SU-DHL-6 (cell line): ENCODE measurements at regions not wholly inside any gene's neighbourhood (a gene's known extent, or its start where the extent isn't known, plus 50 kb on each side); places are given as distances from the start of the nearest gene placed in this dataset.

Experiments used
- EZH2phosphoT487 ChIP-seq: fragments of 200-600 bp; sonication (generic), shearing (Covaris generic); conservative IDR thresholded peaks from 2 replicates; pipeline ENCODE4 v1.6.1; 2018; ENCODE audit warnings: mild to moderate bottlenecking, antibody characterized with exemption, low read length, moderate library complexity, mixed read lengths
- TF ChIP-seq, protein P1 (sequence below): fragments of 200-600 bp; sonication (generic); IDR thresholded peaks from one replicate; pipeline ENCODE4 v1.5.1; 2017; ENCODE audit warnings: antibody characterized with exemption, mild to moderate bottlenecking, low read length, moderate library complexity; ENCODE audit not compliant: insufficient read depth, poor library complexity, severe bottlenecking

DNA sequence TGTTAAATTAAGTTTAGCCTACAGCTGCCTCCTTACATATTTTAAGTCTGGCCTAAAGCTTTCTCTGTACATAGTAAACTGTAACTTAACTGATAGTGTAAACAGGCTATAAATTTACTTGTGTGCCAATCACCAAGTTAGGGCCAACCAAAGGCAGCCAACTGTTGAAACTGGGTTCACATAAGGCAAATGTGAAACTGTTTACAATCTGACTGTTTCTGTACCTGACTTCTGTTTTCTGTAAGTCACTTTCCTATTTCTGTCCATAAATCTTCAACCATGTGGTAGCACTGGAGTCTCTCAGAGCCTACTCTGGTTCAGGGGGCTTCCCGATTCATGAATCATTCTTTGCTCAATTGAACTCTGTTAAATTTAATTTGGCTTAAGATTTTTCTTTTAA is 103.1 kb downstream of the RAP2A start:
- TF ChIP-seq, protein P1, sequence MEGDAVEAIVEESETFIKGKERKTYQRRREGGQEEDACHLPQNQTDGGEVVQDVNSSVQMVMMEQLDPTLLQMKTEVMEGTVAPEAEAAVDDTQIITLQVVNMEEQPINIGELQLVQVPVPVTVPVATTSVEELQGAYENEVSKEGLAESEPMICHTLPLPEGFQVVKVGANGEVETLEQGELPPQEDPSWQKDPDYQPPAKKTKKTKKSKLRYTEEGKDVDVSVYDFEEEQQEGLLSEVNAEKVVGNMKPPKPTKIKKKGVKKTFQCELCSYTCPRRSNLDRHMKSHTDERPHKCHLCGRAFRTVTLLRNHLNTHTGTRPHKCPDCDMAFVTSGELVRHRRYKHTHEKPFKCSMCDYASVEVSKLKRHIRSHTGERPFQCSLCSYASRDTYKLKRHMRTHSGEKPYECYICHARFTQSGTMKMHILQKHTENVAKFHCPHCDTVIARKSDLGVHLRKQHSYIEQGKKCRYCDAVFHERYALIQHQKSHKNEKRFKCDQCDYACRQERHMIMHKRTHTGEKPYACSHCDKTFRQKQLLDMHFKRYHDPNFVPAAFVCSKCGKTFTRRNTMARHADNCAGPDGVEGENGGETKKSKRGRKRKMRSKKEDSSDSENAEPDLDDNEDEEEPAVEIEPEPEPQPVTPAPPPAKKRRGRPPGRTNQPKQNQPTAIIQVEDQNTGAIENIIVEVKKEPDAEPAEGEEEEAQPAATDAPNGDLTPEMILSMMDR, result no peak
- TF ChIP-seq EZH2phosphoT487, result no peak
